PFSK-1 (cell line): ENCODE measurements at regions not wholly inside any gene's neighbourhood (a gene's known extent, or its start where the extent isn't known, plus 50 kb on each side); places are given as distances from the start of the nearest gene placed in this dataset.

ENCODE experiments used
- POLR2AphosphoS5 ChIP-seq: IDR thresholded peaks from 2 replicates; pipeline ENCODE4 v1.6.1; 2012; ENCODE audit warnings: low read depth, mild to moderate bottlenecking, control low read depth, low read length, moderate library complexity
- REST ChIP-seq, 2 experiments: IDR thresholded peaks; 2 replicates each; pipeline versions ENCODE4 v1.6.1 to v1.8.0; 2011 to 2012; ENCODE audit warnings: low read depth in 2 of 2, low read length in 2 of 2, control low read depth in 1 of 2, inconsistent platforms in 1 of 2, mild to moderate bottlenecking in 1 of 2, moderate library complexity in 1 of 2; ENCODE audit not compliant: insufficient read depth in 1 of 2
- SIN3A ChIP-seq: IDR thresholded peaks from 2 replicates; pipeline ENCODE4 v1.6.1; 2012; ENCODE audit warnings: mild to moderate bottlenecking, low read length, moderate library complexity, borderline replicate concordance; ENCODE audit not compliant: insufficient read depth
- TAF1 ChIP-seq: IDR thresholded peaks from 2 replicates; pipeline ENCODE4 v1.6.1; 2012; ENCODE audit warnings: low read length, control low read depth, borderline replicate concordance; ENCODE audit not compliant: insufficient read depth

GRCh38 chr5:174243904-174244303, 198.4 kb downstream of the NSG2 start:
- no peak for TF ChIP-seq POLR2AphosphoS5
- no peak for TF ChIP-seq TAF1
- no peak for TF ChIP-seq REST (IDR thresholded peaks at IDR 0.05; ENCODE audit: insufficient read depth in 1 of 2, low read depth in 2 of 2, low read length in 2 of 2)
- no peak for TF ChIP-seq SIN3A
